ENCODE measurements at regions not wholly inside any gene's neighbourhood (a gene's known extent, or its start where the extent isn't known, plus 50 kb on each side); places are given as distances from the start of the nearest gene placed in this dataset.

GRCh38 chr13:94968757-94969086 lies 256.4 kb upstream of the SOX21 start:
- no peak for DNase-seq

- no peak for DNase-seq
These were observed 255.9 kb upstream of the SOX21 start for GRCh38 chr13:94968040-94968756.

- DNase-seq = no peak
These were observed 255.1 kb upstream of the SOX21 start for GRCh38 chr13:94967183-94968039.

GRCh38 chr13:94966422-94966955 lies 254.1 kb upstream of the SOX21 start:
- DNase-seq = no peak

GRCh38 chr13:94959626-94960025 lies 247.3 kb upstream of the SOX21 start:
- DNase-seq = no peak

- no peak for DNase-seq
These were observed 244.2 kb upstream of the SOX21 start for GRCh38 chr13:94956417-94957110.

- no peak for DNase-seq
These were observed 240.4 kb upstream of the SOX21 start for GRCh38 chr13:94952787-94953186.

- DNase-seq = no peak
These were observed 238.0 kb upstream of the SOX21 start for GRCh38 chr13:94950303-94950702.

GRCh38 chr13:94947965-94948371 lies 235.6 kb upstream of the SOX21 start:
- no peak for DNase-seq

GRCh38 chr13:94947392-94947791 lies 235.0 kb upstream of the SOX21 start:
- no peak for DNase-seq

- DNase-seq = no peak
These were observed 233.7 kb upstream of the SOX21 start for GRCh38 chr13:94946039-94946438.

- no peak for DNase-seq
These were observed 225.8 kb upstream of the SOX21 start for GRCh38 chr13:94938124-94938523.

GRCh38 chr13:94936633-94937032 lies 224.3 kb upstream of the SOX21 start:
- no peak for DNase-seq

- DNase-seq = no peak
These were observed 221.6 kb upstream of the SOX21 start for GRCh38 chr13:94933936-94934335.

GRCh38 chr13:94933230-94933751 lies 220.9 kb upstream of the SOX21 start:
- DNase-seq = no peak

- no peak for DNase-seq
These were observed 215.9 kb upstream of the SOX21 start for GRCh38 chr13:94928127-94928775.

- DNase-seq = no peak
These were observed 212.9 kb upstream of the SOX21 start for GRCh38 chr13:94925263-94925662.

- no peak for DNase-seq
These were observed 208.8 kb upstream of the SOX21 start for GRCh38 chr13:94921181-94921580.

GRCh38 chr13:94920578-94920977 lies 208.2 kb upstream of the SOX21 start:
- no peak for DNase-seq

- no peak for DNase-seq
These were observed 205.5 kb upstream of the SOX21 start for GRCh38 chr13:94917824-94918223.

- DNase-seq = no peak
These were observed 202.6 kb upstream of the SOX21 start for GRCh38 chr13:94914895-94915294.

- DNase-seq = no peak
These were observed 194.3 kb upstream of the SOX21 start for GRCh38 chr13:94906605-94907004.
